GM23248 (cell line): ENCODE measurements at regions not wholly inside any gene's neighbourhood (a gene's known extent, or its start where the extent isn't known, plus 50 kb on each side); places are given as distances from the start of the nearest gene placed in this dataset.

Experiments used
- DNase-seq: peaks from one replicate; pipeline ENCODE4 v3.0.0-alpha.2; 2015
- H2AFZ ChIP-seq: fragments of 200-600 bp; sonication (generic); 2 replicates; pipeline ENCODE4 v1.6.1; 2016; ENCODE audit warnings: antibody characterized with exemption
- H3F3A ChIP-seq: fragments of 200-600 bp; sonication (generic); 2 replicates; pipeline ENCODE4 v1.6.1; 2016; ENCODE audit warnings: mild to moderate bottlenecking, antibody characterized with exemption, mixed run types; ENCODE audit not compliant: insufficient read depth
- H3K27ac ChIP-seq: fragments of 200-600 bp; sonication (generic); 2 replicates; pipeline ENCODE4 v1.5.1; 2016; ENCODE audit warnings: mild to moderate bottlenecking
- H3K27me3 ChIP-seq: fragments of 200-600 bp; sonication (generic); replicated peaks from 2 replicates; pipeline ENCODE4 v1.6.1; 2016; ENCODE audit warnings: mild to moderate bottlenecking; ENCODE audit not compliant: insufficient read depth
- H3K36me3 ChIP-seq: fragments of 200-600 bp; sonication (generic); 2 replicates; pipeline ENCODE4 v1.6.1; 2016; ENCODE audit warnings: low read depth, mild to moderate bottlenecking
- H3K4me1 ChIP-seq: fragments of 200-600 bp; sonication (generic); 2 replicates; pipeline ENCODE4 v1.6.1; 2016; ENCODE audit warnings: mild to moderate bottlenecking; ENCODE audit not compliant: insufficient read depth
- H3K4me2 ChIP-seq: fragments of 200-600 bp; sonication (generic); one replicate; pipeline ENCODE4 v1.6.1; 2016; ENCODE audit warnings: mild to moderate bottlenecking; ENCODE audit not compliant: unreplicated experiment
- H3K4me3 ChIP-seq: fragments of 200-600 bp; sonication (generic); 2 replicates; pipeline ENCODE4 v1.5.1; 2016; ENCODE audit warnings: mild to moderate bottlenecking
- H3K79me2 ChIP-seq: fragments of 200-600 bp; sonication (generic); 2 replicates; pipeline ENCODE4 v1.6.1; 2016; ENCODE audit warnings: mild to moderate bottlenecking; ENCODE audit not compliant: insufficient read depth
- H3K9ac ChIP-seq: fragments of 200-600 bp; sonication (generic); 2 replicates; pipeline ENCODE4 v1.6.1; 2016; ENCODE audit warnings: mild to moderate bottlenecking
- H3K9me2 ChIP-seq: fragments of 200-600 bp; sonication (generic); 2 replicates; pipeline ENCODE4 v1.6.1; 2016; ENCODE audit warnings: mixed run types, mild to moderate bottlenecking, moderate library complexity; ENCODE audit not compliant: insufficient read depth
- H3K9me3 ChIP-seq: fragments of 200-600 bp; sonication (generic); one replicate; pipeline ENCODE4 v1.6.1; 2017; ENCODE audit warnings: low read depth
- H4K20me1 ChIP-seq: fragments of 200-600 bp; sonication (generic); 2 replicates; pipeline ENCODE4 v1.6.0; 2016; ENCODE audit not compliant: insufficient read depth
- EZH2 ChIP-seq: fragments of 200-600 bp; sonication (generic); IDR thresholded peaks from 2 replicates; pipeline ENCODE4 v1.6.1; 2018; ENCODE audit warnings: antibody characterized with exemption, mild to moderate bottlenecking; ENCODE audit not compliant: insufficient read depth, poor library complexity, severe bottlenecking
- EZH2phosphoT487 ChIP-seq: fragments of 200-600 bp; sonication (generic); IDR thresholded peaks from 2 replicates; pipeline ENCODE4 v1.6.1; 2018; ENCODE audit warnings: antibody characterized with exemption, moderate library complexity, mild to moderate bottlenecking, low read depth; ENCODE audit not compliant: insufficient read depth
- WGBS, 2 experiments: methylation state at CpG; one replicate each; pipeline ENCODE4 v1.1.6; 2015 to 2017; ENCODE audit warnings: low lambda C conversion rate in 2 of 2, low coverage in 1 of 2; ENCODE audit errors: missing lambda C conversion rate in 2 of 2; 5-methylcytosine and 5-hydroxymethylcytosine counted together
- in situ Hi-C: fragments of 300-500 bp; cut with MboI; formaldehyde crosslinking; loops from 2 replicates; pipeline ENCODE4 v1.15.0; 2020

- Histone ChIP-seq H3K9ac (no peak overlapping the region), H3K27me3 (0 out of 2 replicates have a peak, but pooled peaks cover 4% of the 10 kb centered on the region), H3F3A (no peaks in the 10 kb centered on the region), H3K36me3 (no peaks in the 10 kb centered on the region), H3K9me2 (no peaks in the 10 kb centered on the region), H4K20me1 (no peaks in the 10 kb centered on the region), H3K4me1 (no peaks in the 10 kb centered on the region), H3K4me3 (no peak overlapping the region), H3K27ac (no peak overlapping the region), H2AFZ (no peak overlapping the region), H3K9me3 (no peaks in the 10 kb centered on the region), H3K4me2 (no peak overlapping the region), H3K79me2 (no peaks in the 10 kb centered on the region)
- no peak for TF ChIP-seq EZH2phosphoT487
- no peak for TF ChIP-seq EZH2
- WGBS, 2 experiments: 27 to 30% methylated on average over 8 of the region's 8 CpGs
- in situ Hi-C loops: no loop called here
- no peak for DNase-seq
Measured at GRCh38 chr15:37359101-37359892, 258.9 kb upstream of the MEIS2 start.

- H2AFZ ChIP-seq: no peak overlapping the region
- no peak overlapping the region for H3K4me3 ChIP-seq
- no peaks in the 10 kb centered on the region for H4K20me1 ChIP-seq
- H3K27me3 ChIP-seq: 0 out of 2 replicates have a peak, but pooled peaks cover 4% of the 10 kb centered on the region
- no peak for DNase-seq
- H3K79me2 ChIP-seq: no peaks in the 10 kb centered on the region
- WGBS, 2 experiments: 58 to 61% methylated on average over 6 of the region's 6 CpGs
- in situ Hi-C loops: no loop called here
- TF ChIP-seq EZH2 (no peak), EZH2phosphoT487 (no peak)
- H3F3A ChIP-seq: no peaks in the 10 kb centered on the region
- no peaks in the 10 kb centered on the region for H3K9me3 ChIP-seq
- no peaks in the 10 kb centered on the region for H3K4me1 ChIP-seq
- no peak overlapping the region for H3K27ac ChIP-seq
- no peaks in the 10 kb centered on the region for H3K9me2 ChIP-seq
- H3K36me3 ChIP-seq: no peaks in the 10 kb centered on the region
- no peak overlapping the region for H3K9ac ChIP-seq
- H3K4me2 ChIP-seq: no peak overlapping the region
Measured at GRCh38 chr15:37359893-37360290, 259.5 kb upstream of the MEIS2 start.

GRCh38 chr15:37360724-37361123, 260.4 kb upstream of the MEIS2 start:
- Histone ChIP-seq H2AFZ (no peak overlapping the region), H3K9me3 (no peaks in the 10 kb centered on the region), H3K27me3 (0 out of 2 replicates have a peak, but pooled peaks cover 4% of the 10 kb centered on the region), H3K36me3 (no peaks in the 10 kb centered on the region), H3K9ac (no peak overlapping the region), H3K79me2 (no peaks in the 10 kb centered on the region), H3K27ac (no peak overlapping the region), H3K4me3 (no peak overlapping the region), H4K20me1 (no peaks in the 10 kb centered on the region), H3F3A (no peaks in the 10 kb centered on the region), H3K4me2 (no peak overlapping the region), H3K9me2 (no peaks in the 10 kb centered on the region), H3K4me1 (no peaks in the 10 kb centered on the region)
- TF ChIP-seq EZH2phosphoT487 (no peak), EZH2 (no peak)
- 9 to 18% methylated on average over 1 of the region's 1 CpG for WGBS, 2 experiments
- in situ Hi-C loops: no loop called here
- no peak for DNase-seq

GRCh38 chr15:37361621-37362020, 261.3 kb upstream of the MEIS2 start:
- Histone ChIP-seq H3K9me2 (no peaks in the 10 kb centered on the region), H3K4me1 (no peaks in the 10 kb centered on the region), H3K4me2 (no peak overlapping the region), H3K9ac (no peak overlapping the region), H3K27me3 (0 out of 2 replicates have a peak, but pooled peaks cover 4% of the 10 kb centered on the region), H3K4me3 (no peak overlapping the region), H4K20me1 (no peaks in the 10 kb centered on the region), H2AFZ (no peak overlapping the region), H3K27ac (no peak overlapping the region), H3K79me2 (no peaks in the 10 kb centered on the region), H3F3A (no peaks in the 10 kb centered on the region), H3K36me3 (no peaks in the 10 kb centered on the region), H3K9me3 (no peaks in the 10 kb centered on the region)
- WGBS, 2 experiments: 64 to 70% methylated on average over 4 of the region's 4 CpGs
- DNase-seq: no peak
- TF ChIP-seq EZH2phosphoT487 (no peak), EZH2 (no peak)
- in situ Hi-C loops: no loop called here

- in situ Hi-C loops: no loop called here
- 0 out of 2 replicates have a peak, but pooled peaks cover 4% of the 10 kb centered on the region for H3K27me3 ChIP-seq
- no peaks in the 10 kb centered on the region for H4K20me1 ChIP-seq
- no peak overlapping the region for H3K4me3 ChIP-seq
- H3K4me2 ChIP-seq: no peak overlapping the region
- WGBS, 2 experiments: 26% methylated on average over 3 of the region's 3 CpGs
- H3K4me1 ChIP-seq: no peaks in the 10 kb centered on the region
- H3K36me3 ChIP-seq: no peaks in the 10 kb centered on the region
- no peaks in the 10 kb centered on the region for H3F3A ChIP-seq
- H3K9me3 ChIP-seq: no peaks in the 10 kb centered on the region
- no peaks in the 10 kb centered on the region for H3K79me2 ChIP-seq
- H3K27ac ChIP-seq: no peak overlapping the region
- H3K9ac ChIP-seq: no peak overlapping the region
- no peaks in the 10 kb centered on the region for H3K9me2 ChIP-seq
- TF ChIP-seq EZH2 (no peak), EZH2phosphoT487 (no peak)
- no peak overlapping the region for H2AFZ ChIP-seq
- no peak for DNase-seq
Measured at GRCh38 chr15:37362414-37362813, 262.1 kb upstream of the MEIS2 start.
